G401.6 (cell line): ENCODE measurements at regions not wholly inside any gene's neighbourhood (a gene's known extent, or its start where the extent isn't known, plus 50 kb on each side); places are given as distances from the start of the nearest gene placed in this dataset.
A peak's percentile ranks its signal among the peaks of the same experiment; 100 is the strongest.
"Not testable (repeated sequence)": the region's sequence is repeated elsewhere in the genome, so short reads cannot be mapped to it uniquely, and the experiment has no call there.

Source experiments
- FAIRE-seq: peaks from 2 replicates; lab custom pipeline; 2012; peaks lifted over from hg19 to GRCh38; lab: Jason Lieb, UNC

DNA sequence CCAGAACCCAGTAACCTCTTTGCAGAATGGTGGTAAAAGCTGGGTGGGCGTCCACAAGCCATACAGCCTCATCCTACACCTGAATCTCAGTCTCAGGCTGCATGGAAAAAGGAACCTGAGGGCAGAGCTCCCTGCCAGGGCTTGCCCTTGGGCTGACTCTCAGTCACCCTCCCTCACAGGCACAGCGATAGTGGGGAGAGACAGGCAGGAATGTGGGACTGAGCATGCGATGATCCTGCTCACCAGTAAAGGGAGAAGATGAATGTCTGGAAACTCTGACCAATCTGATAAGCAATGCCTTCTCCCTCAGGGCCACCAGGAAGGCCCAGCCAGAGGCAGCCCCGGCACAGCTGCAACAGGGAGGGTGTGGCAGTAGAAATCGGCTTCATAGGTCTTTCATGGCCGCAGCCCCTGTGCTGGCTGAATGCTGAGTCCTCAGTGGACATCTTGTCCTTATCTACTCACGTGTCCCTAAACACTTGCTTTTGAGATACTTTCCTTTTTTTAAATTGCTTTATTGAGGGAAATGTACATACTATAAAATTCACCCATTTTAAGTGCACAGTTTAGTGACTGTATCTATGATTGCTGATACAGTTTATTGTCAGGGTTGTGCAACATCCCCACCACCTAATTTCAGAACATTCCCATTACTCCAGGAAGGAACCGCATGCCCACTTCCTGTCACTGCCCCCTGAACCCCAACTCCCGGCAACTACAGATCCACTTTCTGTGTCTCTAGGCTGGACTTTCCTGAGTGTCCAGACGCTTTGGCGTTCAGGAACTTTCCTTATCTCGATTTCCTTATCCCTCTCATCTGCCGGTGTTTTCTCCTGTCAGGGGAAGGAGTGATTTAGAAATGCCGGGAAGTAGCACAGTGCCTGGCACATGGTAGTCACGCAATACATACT is 258.1 kb downstream of the PCNX1 start:
- no peak for FAIRE-seq

GRCh38 chr14:71166180-71166837 is 259.1 kb downstream of the PCNX1 start:
- FAIRE-seq, result peak; percentile 42

DNA sequence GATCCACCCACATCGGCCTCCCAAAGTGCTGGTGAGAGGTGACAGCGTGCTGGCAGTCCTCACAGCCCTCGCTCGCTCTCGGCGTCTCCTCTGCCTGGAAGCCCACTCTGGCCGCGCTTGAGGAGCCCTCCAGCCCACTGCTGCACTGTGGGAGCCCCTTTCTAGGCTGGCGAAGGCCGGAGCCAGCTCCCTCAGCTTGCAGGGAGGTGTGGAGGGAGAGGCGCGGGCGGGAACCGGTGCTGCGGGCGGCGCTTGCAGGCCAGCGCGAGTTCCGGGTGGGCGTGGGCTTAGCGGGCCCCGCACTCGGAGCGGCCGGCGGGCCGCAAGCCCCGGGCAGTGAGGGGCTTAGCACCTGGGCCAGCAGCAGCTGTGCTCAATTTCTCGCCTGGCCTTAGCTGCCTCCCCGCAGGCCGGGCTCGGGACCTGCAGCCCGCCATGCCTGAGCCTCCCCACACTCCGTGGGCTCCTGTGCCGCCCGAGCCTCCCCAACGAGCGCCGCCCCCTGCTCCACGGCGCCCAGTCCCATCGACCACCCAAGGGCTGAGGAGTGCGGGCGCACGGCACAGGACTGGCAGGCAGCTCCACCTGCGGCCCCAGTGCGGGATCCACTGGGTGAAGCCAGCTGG is 260.2 kb downstream of the PCNX1 start:
- FAIRE-seq, result not testable (repeated sequence)

GRCh38 chr14:71168161-71168560 is 260.9 kb downstream of the PCNX1 start:
- not testable (repeated sequence) for FAIRE-seq

DNA sequence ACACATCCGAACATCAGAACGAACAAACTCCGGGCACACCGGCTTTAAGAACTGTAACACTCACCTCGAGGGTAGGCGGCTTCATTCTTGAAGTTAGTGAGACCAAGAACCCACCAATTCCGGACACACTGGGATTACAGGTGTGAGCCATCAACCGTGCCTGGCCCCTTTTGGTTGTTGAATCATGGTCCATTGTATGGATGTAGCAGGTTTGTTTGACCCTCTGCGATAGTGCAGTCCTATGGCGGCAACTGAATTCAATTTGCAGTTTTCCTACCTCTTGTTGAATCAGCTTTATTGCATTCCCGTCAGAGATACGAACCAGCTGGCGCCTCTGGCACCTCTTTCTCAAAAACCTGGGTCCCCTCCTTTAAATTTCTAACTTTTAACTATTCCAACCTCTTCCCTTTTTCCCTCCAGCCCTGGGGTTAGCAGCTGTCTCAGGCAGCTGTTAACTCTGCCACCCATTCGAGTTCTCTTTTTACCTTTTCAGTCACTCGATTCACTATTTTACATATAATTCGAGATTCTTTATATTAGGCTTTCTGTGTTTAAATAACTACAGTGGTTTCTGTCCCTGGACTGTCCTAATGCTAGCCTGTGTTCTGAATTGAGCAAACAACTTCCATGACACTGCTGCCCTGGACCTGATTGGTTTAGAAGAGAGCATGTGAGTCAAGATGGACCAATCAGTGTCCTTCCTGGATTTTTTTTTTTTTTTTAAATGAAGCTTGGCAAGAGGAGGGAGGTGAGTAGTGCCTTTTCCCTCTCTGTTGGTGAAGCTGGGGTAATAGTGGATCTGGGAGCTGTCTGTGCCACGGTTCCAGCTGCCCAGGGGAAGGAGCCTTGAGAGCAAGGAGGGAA is 261.5 kb downstream of the PCNX1 start:
- no peak for FAIRE-seq

- no peak for FAIRE-seq
Measured at GRCh38 chr14:71169861-71170260, 262.6 kb downstream of the PCNX1 start.

GRCh38 chr14:71175491-71175890 is 268.2 kb downstream of the PCNX1 start:
- no peak for FAIRE-seq

GRCh38 chr14:71179066-71179465 is 271.8 kb downstream of the PCNX1 start:
- no peak for FAIRE-seq

- no peak for FAIRE-seq
Measured at GRCh38 chr14:71180397-71180796, 273.1 kb downstream of the PCNX1 start.

DNA sequence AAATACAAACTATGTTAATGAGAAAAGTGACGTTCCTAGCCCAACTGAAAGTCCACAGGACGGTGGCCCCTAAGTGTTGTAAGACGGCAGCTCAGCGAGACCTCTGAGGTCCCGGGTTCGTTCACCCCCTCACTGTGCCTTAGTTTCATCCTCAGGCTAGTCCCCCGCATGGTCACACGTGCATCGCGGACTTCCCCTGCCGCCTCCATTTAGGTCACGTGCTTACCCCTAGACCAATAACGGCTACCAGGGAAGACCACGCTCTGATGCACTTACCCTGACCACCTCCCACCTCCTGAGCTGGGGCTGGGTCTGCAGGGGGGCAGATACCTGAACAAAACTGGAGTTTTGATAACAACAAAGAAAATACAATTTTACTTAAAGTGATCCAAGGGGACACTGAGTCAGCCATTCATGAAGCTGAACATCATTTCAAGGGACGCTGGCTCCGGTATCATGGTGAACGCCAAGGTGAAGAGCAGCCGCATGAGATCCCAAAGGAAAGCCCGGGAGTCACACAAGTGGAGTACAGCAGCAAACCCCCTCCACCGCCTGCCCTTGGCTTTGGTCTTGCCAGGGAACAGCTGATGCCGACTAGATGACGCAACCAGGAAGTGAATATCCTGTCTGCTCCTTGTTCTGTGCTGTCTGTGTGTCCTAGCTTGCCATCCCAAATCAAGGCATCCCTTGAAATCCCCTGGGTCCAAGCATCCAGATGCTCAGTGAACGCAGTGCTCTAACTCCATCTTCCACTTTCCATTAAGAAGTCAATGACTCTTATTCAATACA is 274.1 kb downstream of the PCNX1 start:
- no peak for FAIRE-seq

DNA sequence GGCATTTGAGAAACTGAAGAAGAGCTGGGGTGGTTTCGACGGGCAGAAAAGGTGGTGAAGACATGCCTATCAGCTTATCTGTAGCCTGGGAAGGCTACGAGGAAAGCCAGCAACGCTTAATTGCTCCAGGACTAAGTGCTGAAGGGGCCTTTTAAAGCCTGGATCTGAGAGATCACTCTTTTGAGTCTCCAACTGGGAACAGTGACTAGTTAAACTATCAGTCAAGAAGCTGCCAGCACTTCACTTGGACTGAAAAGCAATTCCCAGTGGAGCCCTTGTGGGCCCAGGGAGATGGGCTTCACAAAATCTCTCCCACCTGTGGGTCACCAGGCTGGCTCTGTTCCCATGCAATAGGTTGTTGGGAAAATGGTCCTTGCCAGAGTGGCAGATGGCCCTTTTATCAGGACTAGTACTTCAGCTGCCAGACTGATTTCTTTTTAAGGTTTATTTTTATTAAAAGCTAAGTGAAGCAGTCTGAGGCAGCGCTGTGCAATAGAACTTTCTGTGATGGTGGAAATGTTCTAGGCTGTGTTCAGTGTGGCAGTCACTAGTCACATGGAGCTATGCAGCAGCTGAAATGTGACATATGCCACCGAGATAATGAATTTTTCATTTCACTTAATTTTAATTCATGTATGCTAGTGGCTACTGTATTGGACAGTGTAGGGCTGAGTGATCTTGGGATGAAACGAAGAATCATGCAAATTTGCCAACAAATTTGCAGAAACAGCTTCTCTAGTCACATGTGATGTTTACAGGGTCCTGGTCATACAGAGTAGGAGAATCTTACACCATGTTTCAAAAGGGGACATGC is 276.8 kb downstream of the PCNX1 start:
- FAIRE-seq, result no peak

DNA sequence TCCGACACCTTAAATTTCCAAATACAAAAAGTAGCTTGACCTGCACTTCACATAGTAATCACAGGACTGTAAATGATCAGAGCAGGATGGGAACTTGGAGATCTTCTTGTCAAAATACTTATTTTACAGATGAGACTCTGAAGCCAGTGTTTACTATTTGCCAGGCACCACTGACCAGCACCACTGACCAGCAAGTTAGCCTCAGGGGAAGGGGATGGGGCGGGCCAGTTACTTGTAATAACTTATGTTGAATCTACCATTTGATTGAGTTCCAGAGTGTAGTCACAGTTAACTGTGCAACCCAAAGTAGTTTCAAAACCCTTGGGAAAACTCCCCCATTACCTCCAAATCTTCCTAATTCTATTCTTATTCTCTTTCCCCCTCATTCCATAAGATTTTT is 278.4 kb downstream of the PCNX1 start:
- FAIRE-seq, result no peak

DNA sequence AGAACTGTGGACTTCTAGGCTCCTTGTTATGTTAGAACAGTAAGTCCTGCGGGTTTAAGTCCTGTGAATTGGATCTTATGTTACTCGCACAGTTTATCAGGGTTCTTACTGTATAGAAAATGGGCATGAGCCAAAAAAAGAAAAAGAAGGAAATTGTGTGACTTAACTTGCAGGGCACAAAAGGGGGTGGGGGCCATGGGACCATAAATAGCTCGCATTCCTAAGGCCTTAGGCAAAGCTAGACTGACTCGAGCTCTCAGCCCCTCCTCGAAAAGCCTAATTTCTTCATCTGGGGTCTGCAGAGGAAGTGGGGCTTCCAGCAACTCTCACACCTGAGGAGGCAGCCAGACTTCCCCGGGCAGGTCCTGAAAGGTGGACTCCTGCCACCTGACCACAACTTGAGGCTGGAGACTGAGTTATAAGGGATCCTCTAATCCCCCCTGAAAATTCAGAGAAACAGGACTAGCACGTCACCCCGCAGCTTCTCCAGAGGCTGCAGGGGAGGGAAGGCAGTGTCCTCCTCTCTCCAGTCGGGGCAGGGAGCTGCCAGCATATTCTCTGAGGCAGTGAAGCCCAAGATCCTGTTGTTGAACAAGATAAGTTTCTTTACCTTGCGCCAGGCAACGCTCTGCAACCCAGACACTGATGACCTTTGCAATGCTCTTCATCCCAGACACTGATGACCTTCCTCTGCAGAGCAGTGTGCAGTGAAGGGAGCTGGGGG is 280.5 kb downstream of the PCNX1 start:
- no peak for FAIRE-seq

DNA sequence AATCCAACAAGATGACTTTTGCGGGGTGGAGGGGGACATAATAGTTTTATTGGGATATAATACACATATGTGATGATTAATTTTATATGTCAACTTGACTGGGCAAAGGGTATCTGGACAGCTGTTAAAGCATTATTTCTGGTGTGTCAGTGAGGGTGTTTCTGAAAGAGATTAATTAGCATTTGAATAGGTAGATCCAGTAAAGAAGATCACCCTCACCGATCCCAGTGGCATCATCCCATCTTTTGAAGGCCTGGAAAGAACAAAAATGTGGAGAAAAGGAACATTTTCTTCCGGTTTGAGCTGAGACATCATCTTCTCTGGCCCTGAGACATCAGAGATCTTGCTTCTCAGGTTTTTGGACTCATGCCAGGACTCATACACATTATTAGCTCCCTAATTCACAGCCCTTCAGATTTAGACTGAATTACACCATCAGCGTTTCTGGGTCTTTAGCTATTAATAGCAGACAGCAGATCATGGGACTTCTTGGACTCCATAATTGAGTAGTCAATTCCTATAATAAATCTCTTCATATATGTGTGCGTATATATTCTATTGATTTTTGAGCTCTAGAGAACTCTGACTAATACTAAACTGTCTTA is 283.6 kb downstream of the PCNX1 start:
- FAIRE-seq, result no peak

DNA sequence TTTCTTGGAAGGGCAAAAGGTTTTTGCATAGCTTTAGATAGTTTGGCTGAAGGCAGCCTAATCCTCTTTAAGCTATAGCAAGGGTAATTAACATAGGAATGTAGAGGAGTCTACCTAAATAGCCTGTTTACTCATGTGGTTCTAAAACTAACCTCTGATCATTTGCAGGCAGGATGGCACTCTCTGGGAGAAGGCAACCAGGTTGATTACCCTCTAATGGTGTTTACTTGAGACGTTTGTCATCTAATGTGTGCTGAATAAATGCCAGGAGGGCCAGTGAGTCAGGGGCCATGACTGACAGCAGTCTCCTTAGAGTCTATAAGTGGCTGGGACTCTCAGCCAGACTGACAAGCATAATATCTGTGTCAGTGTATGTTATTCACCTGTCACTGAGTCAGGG is 286.4 kb downstream of the PCNX1 start:
- no peak for FAIRE-seq

DNA sequence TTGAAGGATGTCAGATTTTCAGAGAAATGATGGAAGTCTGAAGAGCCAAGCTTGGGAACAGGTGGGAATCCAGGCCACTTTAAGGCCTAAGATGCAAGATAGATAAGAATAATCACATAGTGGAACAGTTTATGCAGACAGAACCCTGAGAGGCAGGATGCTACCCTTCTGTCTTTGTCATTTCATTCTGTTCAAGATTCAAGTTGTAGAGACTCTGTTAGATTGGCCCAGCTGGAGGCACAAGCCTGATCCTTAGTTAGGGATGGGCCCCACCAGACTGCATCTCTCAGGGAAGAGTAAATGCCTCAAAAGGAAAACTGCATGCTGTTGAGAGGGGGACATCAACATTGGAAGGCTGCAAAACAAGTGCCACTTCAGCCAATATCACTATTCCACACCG is 287.0 kb downstream of the PCNX1 start:
- no peak for FAIRE-seq

DNA sequence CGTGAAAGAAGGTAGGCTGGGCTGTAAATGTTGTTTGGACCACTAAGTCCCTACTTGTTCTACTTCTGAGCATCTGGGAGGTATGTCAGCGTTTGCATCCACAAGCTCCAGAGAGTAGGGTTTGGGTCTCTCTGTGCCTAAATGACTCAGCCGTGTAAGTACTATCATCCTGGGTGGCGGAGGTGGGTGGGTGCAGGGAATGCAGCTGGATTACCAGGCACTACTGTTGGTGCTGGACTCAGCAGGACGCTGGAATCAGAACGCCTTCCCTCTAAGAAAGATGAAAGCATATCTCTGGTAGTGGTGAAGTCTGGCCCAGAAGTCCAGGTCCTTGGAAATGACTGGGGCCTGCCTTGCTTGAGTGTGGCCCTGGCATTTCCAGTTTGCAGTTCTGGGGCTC is 289.7 kb downstream of the PCNX1 start:
- no peak for FAIRE-seq

- FAIRE-seq, result no peak
Measured at GRCh38 chr14:71198687-71199086, 291.4 kb downstream of the PCNX1 start.

GRCh38 chr14:71201840-71202239 is 294.6 kb downstream of the PCNX1 start:
- no peak for FAIRE-seq
